Kidney (tissue), 13 donors: ENCODE measurements at regions not wholly inside any gene's neighbourhood (a gene's known extent, or its start where the extent isn't known, plus 50 kb on each side); places are given as distances from the start of the nearest gene placed in this dataset.

Experiments
- DNase-seq, 5 donors: peaks; one replicate each; pipeline ENCODE4 v3.0.0-alpha.2; 2013 to 2020
- FAIRE-seq: peaks from 2 replicates; lab custom pipeline; 2012; peaks lifted over from hg19 to GRCh38; lab: Jason Lieb, UNC
- H3K27ac ChIP-seq, 2 donors: one replicate each; pipeline ENCODE4 v1.7.0; 2013; ENCODE audit warnings: low read depth in 2 of 2, low read length in 2 of 2, inconsistent platforms in 1 of 2
- H3K27me3 ChIP-seq: one replicate; pipeline ENCODE4 v1.7.1; 2013; ENCODE audit warnings: low read length, inconsistent platforms; ENCODE audit not compliant: control insufficient read depth, insufficient read depth
- H3K36me3 ChIP-seq, 3 donors: one replicate each; pipeline versions ENCODE4 v1.7.0 to v1.7.1; 2013; ENCODE audit warnings: low read length in 3 of 3, control low read depth in 1 of 3, inconsistent platforms in 1 of 3; ENCODE audit not compliant: insufficient read depth in 3 of 3, control insufficient read depth in 2 of 3
- H3K4me1 ChIP-seq, 3 donors: one replicate each; pipeline versions ENCODE4 v1.7.0 to v1.7.1; 2013; ENCODE audit warnings: low read length in 3 of 3, inconsistent platforms in 1 of 3, low read depth in 1 of 3; ENCODE audit not compliant: control insufficient read depth in 2 of 3, insufficient read depth in 2 of 3
- H3K4me3 ChIP-seq, 3 donors: one replicate each; pipeline versions ENCODE4 v1.7.0 to v1.8.1; 2013; ENCODE audit warnings: low read length in 3 of 3, control low read depth in 1 of 3, inconsistent platforms in 1 of 3
- H3K9ac ChIP-seq, 3 donors: one replicate each; pipeline versions ENCODE4 v1.7.0 to v1.7.1; 2013; ENCODE audit warnings: low read length in 3 of 3, control low read depth in 1 of 3, inconsistent platforms in 1 of 3
- H3K9me3 ChIP-seq, 3 donors: one replicate each; pipeline versions ENCODE4 v1.7.0 to v1.7.1; 2013; ENCODE audit warnings: low read length in 3 of 3, control low read depth in 1 of 3, inconsistent platforms in 1 of 3; ENCODE audit not compliant: control insufficient read depth in 2 of 3, insufficient read depth in 1 of 3
- intact Hi-C: fragments of 100-400 bp; cut with DNase I; formaldehyde crosslinking; loops from one replicate; pipeline ENCODE4 v1.11.1; 2022
- TF ChIP-seq, protein P1 (sequence below): IDR thresholded peaks from 3 replicates; pipeline ENCODE4 v1.5.1; 2012; ENCODE audit warnings: mild to moderate bottlenecking, moderate library complexity, borderline replicate concordance; ENCODE audit not compliant: insufficient read depth; ENCODE audit errors: extremely low read depth
- donor health status: control.
- donor health status: control.
- donor health status: control.
- donor health status: control.
- donor health status: control.
- donor health status: DM: yes; HTN: yes; CAD: no.
- donor health status: Normal renal cell carcinoma (clear cell type).

DNA sequence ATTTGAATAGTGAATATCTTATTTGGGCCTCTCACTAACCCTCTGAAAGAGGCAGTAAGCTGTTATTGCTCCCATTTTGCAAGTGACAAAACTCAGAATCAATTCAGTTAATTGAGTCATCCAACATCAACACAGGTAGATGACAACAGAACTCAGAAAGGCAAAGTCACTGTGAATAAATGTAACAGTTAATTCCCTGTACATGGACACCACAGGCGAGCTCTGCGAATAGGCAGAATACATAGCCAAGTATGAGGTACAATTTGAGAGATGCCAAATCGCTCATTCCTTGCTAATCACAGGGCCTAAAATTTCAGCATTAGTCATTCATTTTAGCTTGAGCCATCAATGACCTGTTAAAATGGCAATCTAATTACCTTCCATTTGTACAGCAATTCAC lies 52.6 kb upstream of the HECTD2 start:
- no peaks in the 10 kb centered on the region for H3K27me3 ChIP-seq
- FAIRE-seq (no peak), DNase-seq (no peak)
- intact Hi-C loops, result no loop called here
- H3K9ac ChIP-seq, result no peak overlapping the region
- no peak overlapping the region for H3K4me3 ChIP-seq
- TF ChIP-seq, protein P1, sequence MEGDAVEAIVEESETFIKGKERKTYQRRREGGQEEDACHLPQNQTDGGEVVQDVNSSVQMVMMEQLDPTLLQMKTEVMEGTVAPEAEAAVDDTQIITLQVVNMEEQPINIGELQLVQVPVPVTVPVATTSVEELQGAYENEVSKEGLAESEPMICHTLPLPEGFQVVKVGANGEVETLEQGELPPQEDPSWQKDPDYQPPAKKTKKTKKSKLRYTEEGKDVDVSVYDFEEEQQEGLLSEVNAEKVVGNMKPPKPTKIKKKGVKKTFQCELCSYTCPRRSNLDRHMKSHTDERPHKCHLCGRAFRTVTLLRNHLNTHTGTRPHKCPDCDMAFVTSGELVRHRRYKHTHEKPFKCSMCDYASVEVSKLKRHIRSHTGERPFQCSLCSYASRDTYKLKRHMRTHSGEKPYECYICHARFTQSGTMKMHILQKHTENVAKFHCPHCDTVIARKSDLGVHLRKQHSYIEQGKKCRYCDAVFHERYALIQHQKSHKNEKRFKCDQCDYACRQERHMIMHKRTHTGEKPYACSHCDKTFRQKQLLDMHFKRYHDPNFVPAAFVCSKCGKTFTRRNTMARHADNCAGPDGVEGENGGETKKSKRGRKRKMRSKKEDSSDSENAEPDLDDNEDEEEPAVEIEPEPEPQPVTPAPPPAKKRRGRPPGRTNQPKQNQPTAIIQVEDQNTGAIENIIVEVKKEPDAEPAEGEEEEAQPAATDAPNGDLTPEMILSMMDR, result no peak
- no peaks in the 10 kb centered on the region for H3K4me1 ChIP-seq
- H3K36me3 ChIP-seq, result no peaks in the 10 kb centered on the region
- H3K9me3 ChIP-seq, result no peaks in the 10 kb centered on the region
- no peak overlapping the region for H3K27ac ChIP-seq
